HepG2 (cell line): ENCODE measurements at regions not wholly inside any gene's neighbourhood (a gene's known extent, or its start where the extent isn't known, plus 50 kb on each side); places are given as distances from the start of the nearest gene placed in this dataset.

ENCODE experiments used
- ATAC-seq: fragments of 200-7000 bp; cut with Tn5 transposase; 3 replicates; pipeline ENCODE4 v1.9.1; 2020; ENCODE audit warnings: mild to moderate bottlenecking, moderate library complexity
- BruUV-seq: library from RNA; stranded (reverse); fragments of 400-500 nt; replicated peaks from 2 replicates; lab custom pipeline; 2021; lab: Mats Ljungman, UMichigan
- CTCF ChIA-PET: fragments of 300-600 bp; formaldehyde crosslinking; extraction: SDS; loops from one replicate; lab custom pipeline; 2021; ENCODE audit warnings: low total read pairs, inconsistent platforms, low intra/inter-chr PET ratio; lab: Yijun Ruan, JAX
- POLR2A ChIA-PET: fragments of 350-600 bp; sonication (Branson Sonifier 250); formaldehyde crosslinking; loops from one replicate; lab custom pipeline; 2020; ENCODE audit warnings: antibody characterized with exemption, inconsistent platforms; lab: Yijun Ruan, JAX
- DNase-seq: peaks from one replicate; pipeline ENCODE4 v3.0.0-alpha.2; 2015; ENCODE audit warnings: low spot score
- FAIRE-seq: peaks from 3 replicates; lab custom pipeline; 2011; peaks lifted over from hg19 to GRCh38; lab: Jason Lieb, UNC
- H2AFZ ChIP-seq: one replicate; pipeline ENCODE4 v1.6.1; 2011; ENCODE audit warnings: low read length, inconsistent platforms
- H3K27ac ChIP-seq: fragments of 300-600 bp; 3 replicates; pipeline ENCODE4 v1.8.0; 2011; ENCODE audit warnings: mixed run types, mild to moderate bottlenecking, mixed read lengths, low read length, inconsistent platforms; ENCODE audit not compliant: insufficient read depth; ENCODE audit errors: extremely low read length
- H3K27me3 ChIP-seq, 2 experiments: fragments of 200-600 bp in 1 of 2; 2 replicates in 1 of 2; 3 replicates in 1 of 2; pipeline versions ENCODE4 v1.6.0 to v1.8.0; 2011; ENCODE audit warnings: low read length in 2 of 2, mild to moderate bottlenecking in 2 of 2, moderate library complexity in 2 of 2, inconsistent platforms in 1 of 2; ENCODE audit not compliant: insufficient read depth in 2 of 2, control insufficient read depth in 1 of 2
- H3K36me3 ChIP-seq, 2 experiments: fragments of 200-600 bp in 1 of 2; replicated peaks in 1 of 2; 2 replicates in 1 of 2; 3 replicates in 1 of 2; pipeline versions ENCODE4 v1.5.1 to v1.8.0; 2011; ENCODE audit warnings: low read length in 2 of 2, inconsistent platforms in 1 of 2; ENCODE audit not compliant: insufficient read depth in 2 of 2, control insufficient read depth in 1 of 2
- H3K4me1 ChIP-seq: 2 replicates; pipeline ENCODE4 v1.5.1; 2012; ENCODE audit warnings: low read length, inconsistent platforms; ENCODE audit not compliant: insufficient read depth
- H3K4me2 ChIP-seq: 2 replicates; pipeline ENCODE4 v1.6.0; 2011; ENCODE audit warnings: low read depth, low read length, inconsistent platforms
- H3K4me3 ChIP-seq, 3 experiments: fragments of 200-600 bp in 1 of 3; sonication (generic), shearing (Covaris generic) in 1 of 3; replicated peaks in 1 of 3; 2 replicates each; pipeline ENCODE4 v1.5.1; 2011 to 2016; ENCODE audit warnings: low read length in 3 of 3, inconsistent platforms in 2 of 3, low read depth in 2 of 3, mild to moderate bottlenecking in 2 of 3, control low read depth in 1 of 3, mixed read lengths in 1 of 3; ENCODE audit not compliant: insufficient read depth in 1 of 3
- H3K79me2 ChIP-seq: one replicate; pipeline ENCODE4 v1.6.1; 2011; ENCODE audit warnings: low read length, inconsistent platforms; ENCODE audit not compliant: insufficient read depth
- H3K9ac ChIP-seq: 2 replicates; pipeline ENCODE4 v1.6.0; 2011; ENCODE audit warnings: mild to moderate bottlenecking, low read depth, low read length, inconsistent platforms; ENCODE audit not compliant: insufficient read depth
- H3K9me3 ChIP-seq: 2 replicates; pipeline ENCODE4 v1.5.1; 2012; ENCODE audit warnings: mild to moderate bottlenecking, low read length
- H4K20me1 ChIP-seq: 2 replicates; pipeline ENCODE4 v1.6.0; 2011; ENCODE audit warnings: inconsistent platforms, mild to moderate bottlenecking, low read length, moderate library complexity; ENCODE audit not compliant: insufficient read depth
- CTCF ChIP-seq: sonication (generic); formaldehyde crosslinking; IDR thresholded peaks from 2 replicates; pipeline ENCODE4 v1.5.0; 2020; ENCODE audit warnings: mild to moderate bottlenecking, missing genetic modification reagents, moderate library complexity
- GMEB1 ChIP-seq: sonication (generic); formaldehyde crosslinking; IDR thresholded peaks from 2 replicates; pipeline ENCODE4 v1.5.1; 2020; ENCODE audit warnings: missing genetic modification reagents, mild to moderate bottlenecking, borderline replicate concordance
- HMGXB3 ChIP-seq: sonication (generic); formaldehyde crosslinking; IDR thresholded peaks from 2 replicates; pipeline ENCODE4 v1.4.0; 2020; ENCODE audit warnings: missing genetic modification reagents, borderline replicate concordance
- SOX13 ChIP-seq, 3 experiments: fragments of 450-650 bp in 1 of 3; sonication (generic) in 1 of 3; formaldehyde crosslinking in 1 of 3; IDR thresholded peaks in 2 of 3; conservative IDR thresholded peaks in 1 of 3; 2 replicates each; pipeline versions ENCODE4 v1.5.0 to v1.6.1; 2016 to 2020; ENCODE audit warnings: antibody characterized with exemption in 1 of 3, mild to moderate bottlenecking in 1 of 3, missing compliant biosample characterization in 1 of 3, missing genetic modification reagents in 1 of 3, moderate library complexity in 1 of 3
- STAG1 ChIP-seq: sonication (generic); formaldehyde crosslinking; IDR thresholded peaks from 2 replicates; pipeline ENCODE4 v1.4.0; 2020; ENCODE audit warnings: missing genetic modification reagents
- XRCC5 ChIP-seq: fragments of 200-400 bp; formaldehyde crosslinking; optimal IDR thresholded peaks from 2 replicates; pipeline ENCODE3; 2017; ENCODE audit warnings: mild to moderate bottlenecking, low read length
- ZNF512B ChIP-seq: sonication (generic); formaldehyde crosslinking; IDR thresholded peaks from 2 replicates; pipeline ENCODE4 v1.5.1; 2020; ENCODE audit warnings: missing genetic modification reagents, mild to moderate bottlenecking, borderline replicate concordance
- WGBS: methylation state at CpG from one replicate; pipeline ENCODE4 v1.1.6; 2017; ENCODE audit warnings: low lambda C conversion rate; 5-methylcytosine and 5-hydroxymethylcytosine counted together
- in situ Hi-C: cut with HindIII; loops from 2 replicates; pipeline ENCODE4 v1.10.0; 2017; ENCODE audit warnings: low pct_unique_long_range_greater_than_20kb; ENCODE audit not compliant: extremely low pct_ligation_motif_present
- intact Hi-C: fragments of 100-400 bp; cut with micrococcal nuclease; formaldehyde crosslinking; loops from one replicate; pipeline ENCODE4 v1.10.0; 2022; ENCODE audit not compliant: unreplicated experiment

- no peak for TF ChIP-seq HMGXB3 (CRISPR knock-in tag)
Observed at GRCh38 chr10:78301481-78301880, 267.8 kb downstream of the RPS24 start (continued).

- H3K36me3 ChIP-seq, result no peaks in the 10 kb centered on the region
- intact Hi-C loops, result loop anchor here (10.0 kb wide), 2 partner anchors 257 to 283 kb away; no protein-coding TSS in a partner anchor
- H2AFZ ChIP-seq, result no peak overlapping the region
- no peaks in the 10 kb centered on the region for H3K79me2 ChIP-seq
- peaks cover 0 to 2% of the 10 kb centered on the region in 2 experiments; a peak in 2 of 5 replicates for H3K27me3 ChIP-seq
- DNase-seq, result peak; percentile 6
- H3K9ac ChIP-seq, result peak overlapping the region; percentile 75; the same call in 1 of the 2 replicates
- H3K27ac ChIP-seq, result no peak overlapping the region
- in situ Hi-C loops, result no loop called here
- H3K9me3 ChIP-seq, result no peaks in the 10 kb centered on the region
- 55% methylated on average over 11 of the region's 11 CpGs for whole genome bisulfite sequencing
- peak overlapping the region; percentile 96 for H3K4me2 ChIP-seq
- 0 out of 3 replicates have a peak, but pooled peaks have one; percentile 4 for ATAC-seq
- ChIA-PET CTCF (interaction anchor here (1.7 kb wide), 1 partner anchor 355 kb away, joined by 5 read pairs; no protein-coding TSS in a partner anchor), POLR2A (interaction anchor here (1.5 kb wide), 1 partner anchor 218 kb away, joined by 3 read pairs; no protein-coding TSS in a partner anchor)
- H4K20me1 ChIP-seq, result no peaks in the 10 kb centered on the region
- H3K4me1 ChIP-seq, result peaks cover 16% of the 10 kb centered on the region
- H3K4me3 ChIP-seq, result peak overlapping the region in 1 of 3 experiments; percentile 89; a peak in 2 of 6 replicates
- no TSS peak for BruUV-seq
- FAIRE-seq, result peak; percentile 28
- TF ChIP-seq ZNF512B (CRISPR knock-in tag) (0 out of 2 replicates have a peak, but pooled peaks have one; percentile 45), STAG1 (CRISPR knock-in tag) (peak; percentile 49), GMEB1 (CRISPR knock-in tag) (no peak), SOX13 (IDR thresholded peaks at IDR 0.05) (0 out of 2 replicates have a peak, but pooled peaks have one; percentile 11), SOX13 (CRISPR knock-in tag; conservative IDR thresholded peaks at IDR 0.05 in 1 of 2, IDR thresholded peaks at IDR 0.05 in 1 of 2) (no peak), XRCC5 (no peak), CTCF (peak; percentile 49)
Observed at GRCh38 chr10:78301891-78302738, 268.5 kb downstream of the RPS24 start.
